Panc1 (cell line): ENCODE measurements at regions not wholly inside any gene's neighbourhood (a gene's known extent, or its start where the extent isn't known, plus 50 kb on each side); places are given as distances from the start of the nearest gene placed in this dataset.

Source experiments
- ATAC-seq: fragments of 200-7000 bp; cut with Tn5 transposase; 2 replicates; pipeline ENCODE4 v1.9.1; 2020; ENCODE audit warnings: mild to moderate bottlenecking, moderate library complexity
- BruUV-seq: library from RNA; stranded (reverse); fragments of 400-500 nt; replicated peaks from 2 replicates; lab custom pipeline; 2021; lab: Mats Ljungman, UMichigan
- CTCF ChIA-PET: fragments of 300-600 bp; sonication (Branson Sonifier 250); formaldehyde crosslinking; loops from one replicate; lab custom pipeline; 2022; ENCODE audit warnings: antibody characterized with exemption; lab: Charles Lee
- POLR2A ChIA-PET: fragments of 300-600 bp; sonication (Branson Sonifier 250); formaldehyde crosslinking; loops from one replicate; lab custom pipeline; 2022; ENCODE audit warnings: antibody characterized with exemption; lab: Charles Lee
- DNase-seq: peaks from one replicate; pipeline ENCODE4 v3.0.0-alpha.2; 2010; ENCODE audit warnings: low read depth, low spot score
- H3K27ac ChIP-seq: 2 replicates; pipeline ENCODE4 v1.5.1; 2011; ENCODE audit warnings: mild to moderate bottlenecking, low read length, inconsistent platforms
- H3K27me3 ChIP-seq: fragments of 200-500 bp; sonication (Bioruptor generic); 2 replicates; pipeline ENCODE4 v1.6.0; 2014; ENCODE audit warnings: low read length, inconsistent platforms; ENCODE audit not compliant: control insufficient read depth, insufficient read depth
- H3K36me3 ChIP-seq: fragments of 200-500 bp; sonication (Bioruptor generic); 2 replicates; pipeline ENCODE4 v1.5.1; 2014; ENCODE audit warnings: inconsistent platforms, mild to moderate bottlenecking, low read length, moderate library complexity; ENCODE audit not compliant: control insufficient read depth, insufficient read depth
- H3K4me1 ChIP-seq: 2 replicates; pipeline ENCODE4 v1.5.1; 2011; ENCODE audit warnings: inconsistent platforms, mild to moderate bottlenecking, low read length, moderate library complexity; ENCODE audit not compliant: control insufficient read depth, insufficient read depth
- H3K4me3 ChIP-seq, 2 experiments: 2 replicates each; pipeline ENCODE4 v1.5.1; 2011 to 2012; ENCODE audit warnings: low read depth in 2 of 2, low read length in 2 of 2, mild to moderate bottlenecking in 2 of 2, inconsistent platforms in 1 of 2, moderate library complexity in 1 of 2
- H3K9me3 ChIP-seq: fragments of 200-500 bp; sonication (Bioruptor generic); 2 replicates; pipeline ENCODE4 v1.5.1; 2014; ENCODE audit warnings: low read depth, mild to moderate bottlenecking, inconsistent platforms, low read length, moderate library complexity; ENCODE audit not compliant: control insufficient read depth, insufficient read depth
- CTCF ChIP-seq: fragments of 450-650 bp; IDR thresholded peaks from 2 replicates; pipeline ENCODE4 v1.5.1; 2017; ENCODE audit warnings: mild to moderate bottlenecking
- POLR2AphosphoS5 ChIP-seq: IDR thresholded peaks from 2 replicates; pipeline ENCODE4 v1.6.1; 2012; ENCODE audit warnings: mild to moderate bottlenecking, low read depth, low read length, moderate library complexity
- SIN3A ChIP-seq: IDR thresholded peaks from 2 replicates; pipeline ENCODE4 v1.6.1; 2012; ENCODE audit warnings: low read depth, mild to moderate bottlenecking, low read length, moderate library complexity, borderline replicate concordance; ENCODE audit not compliant: insufficient read depth
- TCF7L2 ChIP-seq: IDR thresholded peaks from 2 replicates; pipeline ENCODE4 v1.6.1; 2011; ENCODE audit warnings: mild to moderate bottlenecking, low read depth, low read length, inconsistent platforms
- in situ Hi-C: cut with HindIII; loops from 2 replicates; pipeline ENCODE4 v1.10.0; 2016; ENCODE audit warnings: low sequenced_read_pairs, low pct_unique_long_range_greater_than_20kb
- intact Hi-C: fragments of 100-400 bp; cut with micrococcal nuclease; formaldehyde crosslinking; loops from one replicate; pipeline ENCODE4 v1.10.0; 2022; ENCODE audit not compliant: unreplicated experiment
- TF ChIP-seq, protein P1 (sequence below), 2 experiments: IDR thresholded peaks; 2 replicates each; pipeline ENCODE4 v1.6.1; 2011 to 2012; ENCODE audit warnings: low read depth in 2 of 2, control low read depth in 1 of 2, low read length in 1 of 2, mild to moderate bottlenecking in 1 of 2, moderate library complexity in 1 of 2; ENCODE audit not compliant: insufficient read depth in 1 of 2

DNA sequence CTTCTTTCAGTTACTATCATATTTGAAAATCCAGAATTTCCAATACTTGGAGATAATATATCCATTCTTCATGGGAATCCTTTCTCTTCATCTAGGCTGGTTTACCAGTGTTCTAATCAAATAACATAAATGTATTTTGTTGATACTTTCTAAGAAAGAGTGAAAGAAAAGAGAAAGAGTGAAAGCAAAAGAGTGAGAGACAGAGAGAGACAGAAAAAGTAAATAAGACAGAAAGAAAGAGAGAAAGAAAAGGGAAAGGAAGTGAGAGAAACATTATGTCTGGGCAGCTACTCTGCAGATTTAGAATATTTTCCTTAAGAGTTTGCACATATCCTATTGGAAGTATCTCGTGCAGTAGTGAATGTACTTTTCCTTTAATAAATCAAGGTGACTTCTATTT is 781.0 kb upstream of the GJE1 start:
- Histone ChIP-seq H3K9me3 (no peaks in the 10 kb centered on the region), H3K27ac (no peak overlapping the region), H3K4me3 (no peak overlapping the region), H3K27me3 (no peaks in the 10 kb centered on the region), H3K36me3 (no peaks in the 10 kb centered on the region), H3K4me1 (no peaks in the 10 kb centered on the region)
- in situ Hi-C loops, result no loop called here
- ATAC-seq, result no peak
- intact Hi-C loops, result no loop called here
- POLR2A ChIA-PET, result no interaction called here
- DNase-seq, result no peak
- TF ChIP-seq POLR2AphosphoS5 (no peak), CTCF (no peak), SIN3A (no peak), TCF7L2 (no peak)
- TF ChIP-seq, protein P1, sequence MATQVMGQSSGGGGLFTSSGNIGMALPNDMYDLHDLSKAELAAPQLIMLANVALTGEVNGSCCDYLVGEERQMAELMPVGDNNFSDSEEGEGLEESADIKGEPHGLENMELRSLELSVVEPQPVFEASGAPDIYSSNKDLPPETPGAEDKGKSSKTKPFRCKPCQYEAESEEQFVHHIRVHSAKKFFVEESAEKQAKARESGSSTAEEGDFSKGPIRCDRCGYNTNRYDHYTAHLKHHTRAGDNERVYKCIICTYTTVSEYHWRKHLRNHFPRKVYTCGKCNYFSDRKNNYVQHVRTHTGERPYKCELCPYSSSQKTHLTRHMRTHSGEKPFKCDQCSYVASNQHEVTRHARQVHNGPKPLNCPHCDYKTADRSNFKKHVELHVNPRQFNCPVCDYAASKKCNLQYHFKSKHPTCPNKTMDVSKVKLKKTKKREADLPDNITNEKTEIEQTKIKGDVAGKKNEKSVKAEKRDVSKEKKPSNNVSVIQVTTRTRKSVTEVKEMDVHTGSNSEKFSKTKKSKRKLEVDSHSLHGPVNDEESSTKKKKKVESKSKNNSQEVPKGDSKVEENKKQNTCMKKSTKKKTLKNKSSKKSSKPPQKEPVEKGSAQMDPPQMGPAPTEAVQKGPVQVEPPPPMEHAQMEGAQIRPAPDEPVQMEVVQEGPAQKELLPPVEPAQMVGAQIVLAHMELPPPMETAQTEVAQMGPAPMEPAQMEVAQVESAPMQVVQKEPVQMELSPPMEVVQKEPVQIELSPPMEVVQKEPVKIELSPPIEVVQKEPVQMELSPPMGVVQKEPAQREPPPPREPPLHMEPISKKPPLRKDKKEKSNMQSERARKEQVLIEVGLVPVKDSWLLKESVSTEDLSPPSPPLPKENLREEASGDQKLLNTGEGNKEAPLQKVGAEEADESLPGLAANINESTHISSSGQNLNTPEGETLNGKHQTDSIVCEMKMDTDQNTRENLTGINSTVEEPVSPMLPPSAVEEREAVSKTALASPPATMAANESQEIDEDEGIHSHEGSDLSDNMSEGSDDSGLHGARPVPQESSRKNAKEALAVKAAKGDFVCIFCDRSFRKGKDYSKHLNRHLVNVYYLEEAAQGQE (IDR thresholded peaks at IDR 0.05; ENCODE audit: insufficient read depth in 1 of 2, low read depth in 2 of 2, low read length in 1 of 2), result no peak
- no TSS peak for BruUV-seq
- CTCF ChIA-PET, result no interaction called here

DNA sequence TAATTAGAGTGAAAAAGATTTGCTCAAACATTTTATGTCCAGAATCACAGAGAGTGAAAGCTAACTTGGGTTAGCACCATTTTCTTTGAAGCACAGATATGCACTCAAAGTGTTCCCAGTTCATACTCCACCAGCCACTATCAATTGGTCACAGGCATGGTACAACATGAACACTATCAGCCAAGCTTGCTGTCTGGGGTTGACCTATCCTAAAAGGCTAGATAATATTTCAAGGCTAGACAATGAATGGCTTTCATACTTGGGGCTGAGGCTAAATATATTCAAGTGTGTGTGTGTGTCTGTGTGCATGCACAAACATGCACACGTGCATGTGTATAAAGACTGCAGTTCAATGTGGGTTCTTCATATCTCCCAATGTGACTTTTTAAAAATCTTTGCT is 783.0 kb upstream of the GJE1 start:
- ATAC-seq (no peak), DNase-seq (no peak)
- no TSS peak for BruUV-seq
- Histone ChIP-seq H3K27me3 (no peaks in the 10 kb centered on the region), H3K4me3 (no peak overlapping the region), H3K9me3 (no peaks in the 10 kb centered on the region), H3K27ac (no peak overlapping the region), H3K4me1 (no peaks in the 10 kb centered on the region), H3K36me3 (no peaks in the 10 kb centered on the region)
- ChIA-PET CTCF (no interaction called here), POLR2A (no interaction called here)
- intact Hi-C loops (no loop called here), in situ Hi-C loops (no loop called here)
- TF ChIP-seq CTCF (no peak), TCF7L2 (no peak), POLR2AphosphoS5 (no peak), SIN3A (no peak)
- TF ChIP-seq, protein P1 (IDR thresholded peaks at IDR 0.05; ENCODE audit: insufficient read depth in 1 of 2, low read depth in 2 of 2, low read length in 1 of 2), result no peak
